Fibroblast of gingiva (primary cell): ENCODE measurements at regions not wholly inside any gene's neighbourhood (a gene's known extent, or its start where the extent isn't known, plus 50 kb on each side); places are given as distances from the start of the nearest gene placed in this dataset.
A peak's percentile ranks its signal among the peaks of the same experiment; 100 is the strongest.
"Not testable (repeated sequence)": the region's sequence is repeated elsewhere in the genome, so short reads cannot be mapped to it uniquely, and the experiment has no call there.

Source experiments
- DNase-seq: peaks from one replicate; pipeline ENCODE4 v3.0.0-alpha.2; 2011; ENCODE audit warnings: low read depth

GRCh38 chr3:195970873-195971272, 62.5 kb upstream of the TNK2 start:
- DNase-seq = not testable (repeated sequence)

GRCh38 chr3:195969838-195970776, 61.8 kb upstream of the TNK2 start:
- DNase-seq = not testable (repeated sequence)

GRCh38 chr3:195969341-195969740, 61.0 kb upstream of the TNK2 start:
- DNase-seq = not testable (repeated sequence)

- not testable (repeated sequence) for DNase-seq
These were observed 59.8 kb upstream of the TNK2 start for GRCh38 chr3:195968104-195968503.

- DNase-seq = not testable (repeated sequence)
These were observed 59.0 kb upstream of the TNK2 start for GRCh38 chr3:195967387-195967720.

GRCh38 chr3:195966563-195967386, 58.4 kb upstream of the TNK2 start:
- DNase-seq = not testable (repeated sequence)

GRCh38 chr3:195965217-195965616, 56.9 kb upstream of the TNK2 start:
- DNase-seq = not testable (repeated sequence)

- DNase-seq = not testable (repeated sequence)
These were observed 56.2 kb upstream of the TNK2 start for GRCh38 chr3:195964318-195965107.

GRCh38 chr3:195962222-195962621, 53.9 kb upstream of the TNK2 start:
- DNase-seq = not testable (repeated sequence)

- DNase-seq = not testable (repeated sequence)
These were observed 52.8 kb upstream of the TNK2 start for GRCh38 chr3:195960971-195961775.

GRCh38 chr3:195960164-195960563, 51.8 kb upstream of the TNK2 start:
- DNase-seq = not testable (repeated sequence)

- peak; percentile 45 for DNase-seq
These were observed 51.2 kb upstream of the TNK2 start for GRCh38 chr3:195959367-195960157.

- not testable (repeated sequence) for DNase-seq
These were observed 50.4 kb upstream of the TNK2 start for GRCh38 chr3:195958736-195959135.
